Gastroesophageal sphincter (tissue), 3 donors: ENCODE measurements at regions not wholly inside any gene's neighbourhood (a gene's known extent, or its start where the extent isn't known, plus 50 kb on each side); places are given as distances from the start of the nearest gene placed in this dataset.

Experiments used
- EP300 ChIP-seq: sonication (generic); formaldehyde crosslinking; IDR thresholded peaks from one replicate; pipeline ENCODE4 v1.6.1; 2017; ENCODE audit warnings: antibody characterized with exemption, mild to moderate bottlenecking
- POLR2A ChIP-seq, 2 donors: fragments of 450-650 bp; IDR thresholded peaks; one replicate each; pipeline ENCODE4 v1.6.1; 2017; ENCODE audit warnings: antibody characterized with exemption in 2 of 2, mild to moderate bottlenecking in 2 of 2, moderate library complexity in 1 of 2
- POLR2AphosphoS5 ChIP-seq: sonication (generic); formaldehyde crosslinking; IDR thresholded peaks from one replicate; pipeline ENCODE4 v1.6.1; 2017; ENCODE audit warnings: antibody characterized with exemption
- TF ChIP-seq, protein P1 (sequence below), 4 experiments: fragments of 200-600 bp in 2 of 4; fragments of 450-650 bp in 2 of 4; sonication (generic) in 1 of 4; IDR thresholded peaks; one replicate each; pipeline ENCODE4 v1.5.1; 2017 to 2019; ENCODE audit warnings: antibody characterized with exemption in 4 of 4, mild to moderate bottlenecking in 2 of 4, moderate library complexity in 2 of 4

DNA sequence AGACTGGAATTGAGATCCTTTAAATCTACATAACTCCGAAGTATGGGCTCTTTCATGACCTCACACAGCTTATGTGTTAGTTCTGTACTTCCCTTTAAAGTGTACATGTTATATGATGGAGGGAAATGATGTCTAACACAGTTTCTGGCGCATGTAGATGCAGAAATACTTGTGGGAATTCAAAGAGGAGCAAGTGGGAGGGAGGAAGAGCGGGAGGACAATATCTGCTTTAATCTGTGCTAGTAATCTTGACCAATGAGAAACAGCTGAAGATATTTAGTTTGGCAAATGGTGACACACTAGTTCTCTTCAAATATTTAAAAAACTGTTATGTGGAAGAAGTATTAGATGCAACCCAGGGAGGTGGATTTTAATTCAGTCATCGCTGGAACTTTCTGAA, 62.9 kb upstream of the PLEKHG1 start:
- TF ChIP-seq, protein P1, sequence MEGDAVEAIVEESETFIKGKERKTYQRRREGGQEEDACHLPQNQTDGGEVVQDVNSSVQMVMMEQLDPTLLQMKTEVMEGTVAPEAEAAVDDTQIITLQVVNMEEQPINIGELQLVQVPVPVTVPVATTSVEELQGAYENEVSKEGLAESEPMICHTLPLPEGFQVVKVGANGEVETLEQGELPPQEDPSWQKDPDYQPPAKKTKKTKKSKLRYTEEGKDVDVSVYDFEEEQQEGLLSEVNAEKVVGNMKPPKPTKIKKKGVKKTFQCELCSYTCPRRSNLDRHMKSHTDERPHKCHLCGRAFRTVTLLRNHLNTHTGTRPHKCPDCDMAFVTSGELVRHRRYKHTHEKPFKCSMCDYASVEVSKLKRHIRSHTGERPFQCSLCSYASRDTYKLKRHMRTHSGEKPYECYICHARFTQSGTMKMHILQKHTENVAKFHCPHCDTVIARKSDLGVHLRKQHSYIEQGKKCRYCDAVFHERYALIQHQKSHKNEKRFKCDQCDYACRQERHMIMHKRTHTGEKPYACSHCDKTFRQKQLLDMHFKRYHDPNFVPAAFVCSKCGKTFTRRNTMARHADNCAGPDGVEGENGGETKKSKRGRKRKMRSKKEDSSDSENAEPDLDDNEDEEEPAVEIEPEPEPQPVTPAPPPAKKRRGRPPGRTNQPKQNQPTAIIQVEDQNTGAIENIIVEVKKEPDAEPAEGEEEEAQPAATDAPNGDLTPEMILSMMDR (IDR thresholded peaks at IDR 0.05): no peak
- TF ChIP-seq EP300: no peak
- no peak for TF ChIP-seq POLR2AphosphoS5
- no peak for TF ChIP-seq POLR2A (IDR thresholded peaks at IDR 0.05)
